GM19240 (cell line): ENCODE measurements at regions not wholly inside any gene's neighbourhood (a gene's known extent, or its start where the extent isn't known, plus 50 kb on each side); places are given as distances from the start of the nearest gene placed in this dataset.
A peak's percentile ranks its signal among the peaks of the same experiment; 100 is the strongest.

ENCODE experiments used
- DNase-seq: peaks from one replicate; pipeline ENCODE4 v3.0.0; 2011; ENCODE audit warnings: low spot score; ENCODE audit not compliant: insufficient read length

DNA sequence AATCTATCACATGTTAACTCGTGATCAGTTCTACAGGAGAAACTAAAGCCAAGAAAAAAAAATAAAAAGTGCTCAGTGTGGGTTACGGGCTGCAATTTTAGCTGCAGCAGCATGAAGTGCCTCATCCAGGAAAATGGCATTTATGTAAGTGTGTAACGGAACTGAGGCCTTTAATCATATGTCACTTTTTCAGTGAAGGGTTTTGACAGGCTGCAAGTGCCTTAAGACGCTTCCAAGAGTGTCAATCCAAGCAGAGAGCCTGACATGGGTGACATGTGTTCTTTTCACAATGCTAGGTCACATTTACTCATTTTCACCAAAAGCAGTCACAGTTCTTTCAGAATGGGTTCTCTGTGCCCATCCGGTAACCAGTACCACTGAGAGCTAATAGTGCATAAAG lies 604.6 kb downstream of the RAB28 start:
- DNase-seq = no peak

DNA sequence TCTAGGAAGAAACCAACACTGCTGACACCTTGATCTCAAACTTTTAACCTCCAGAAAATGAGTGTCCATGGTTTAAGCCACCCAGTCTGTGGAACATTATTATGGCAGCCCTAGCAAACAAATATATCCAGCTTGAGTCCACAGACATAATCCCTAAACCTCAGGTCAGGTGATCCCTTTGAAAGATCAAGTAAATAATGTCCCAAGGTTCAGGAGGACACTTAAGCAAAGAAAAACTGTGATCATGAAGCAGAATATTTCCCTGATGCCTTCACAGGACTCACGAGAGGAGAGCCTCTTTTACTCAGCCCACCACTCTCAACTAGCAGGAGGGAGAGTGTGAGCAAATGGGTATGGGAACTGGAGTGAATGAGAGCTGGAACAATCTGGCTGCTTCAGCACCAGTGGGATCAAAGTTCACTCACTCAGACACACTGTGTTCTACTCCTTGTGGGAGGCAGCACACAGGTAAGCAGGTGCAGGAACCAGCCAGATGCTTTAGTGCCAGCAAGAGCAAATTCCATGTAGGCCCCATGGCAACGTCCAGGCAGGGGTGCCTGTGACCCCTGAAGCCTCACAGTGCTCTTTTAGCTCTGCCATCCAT lies 608.4 kb downstream of the RAB28 start:
- DNase-seq = no peak

DNA sequence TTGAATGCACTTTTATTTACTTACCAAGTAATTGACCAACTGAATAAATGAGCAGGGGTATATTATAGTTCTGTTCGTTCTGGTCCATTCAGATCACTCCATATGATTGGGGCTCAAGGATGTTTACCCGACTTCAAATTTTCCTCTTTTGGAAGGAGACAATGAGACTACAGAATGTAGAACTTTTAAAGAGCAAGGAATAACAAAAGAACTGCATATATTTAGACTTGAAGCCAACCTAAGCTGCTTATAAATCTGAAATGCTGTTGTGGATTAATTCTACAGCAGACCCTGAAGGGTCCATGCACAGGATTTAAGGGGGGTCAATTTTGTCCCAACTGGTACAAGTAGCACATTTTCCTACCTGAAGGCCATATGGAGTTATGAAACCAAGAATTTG lies 610.8 kb downstream of the RAB28 start:
- DNase-seq = no peak

- no peak for DNase-seq
These were observed 622.7 kb downstream of the RAB28 start for GRCh38 chr4:12861422-12861821.

GRCh38 chr4:12852338-12853307 lies 631.5 kb downstream of the RAB28 start:
- no peak for DNase-seq

DNA sequence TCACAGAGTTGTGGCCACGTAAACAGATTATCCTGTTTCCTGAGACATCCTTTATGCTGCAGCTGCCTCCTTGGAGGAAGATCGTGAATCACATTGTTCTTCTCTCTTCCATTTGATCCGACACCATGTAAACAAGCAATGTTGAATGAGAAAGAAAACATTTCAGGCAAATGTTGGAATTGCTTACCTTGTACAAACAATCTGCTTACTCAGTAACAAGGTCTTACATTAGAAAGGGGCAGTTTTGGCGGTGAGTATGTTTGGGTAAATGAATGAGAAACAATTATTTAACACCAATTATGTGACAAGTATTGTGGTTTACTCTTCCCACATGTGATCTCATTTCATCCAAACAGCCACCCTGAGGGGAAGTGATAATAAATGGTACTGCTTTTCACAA lies 637.8 kb downstream of the RAB28 start:
- no peak for DNase-seq

DNA sequence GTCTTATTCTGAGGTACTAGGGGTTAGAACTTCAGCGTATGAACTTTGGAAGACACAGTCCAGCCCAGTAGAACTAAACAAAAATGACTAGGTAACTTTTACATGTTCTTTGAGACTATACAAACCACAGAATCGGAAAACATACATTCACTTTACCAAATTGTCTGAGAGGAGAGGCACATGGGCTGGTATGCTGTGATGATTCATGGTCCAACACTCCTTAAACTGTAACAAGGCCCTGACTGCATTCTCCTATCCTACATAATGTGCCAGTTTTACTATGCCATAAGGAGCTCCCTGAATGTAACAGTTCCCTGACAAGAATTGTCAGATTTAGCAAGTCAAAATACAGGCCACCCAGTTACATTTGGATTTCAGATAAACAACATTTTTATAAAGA lies 640.0 kb downstream of the RAB28 start:
- DNase-seq = no peak

GRCh38 chr4:12827966-12828365 lies 656.2 kb downstream of the RAB28 start:
- no peak for DNase-seq

- DNase-seq = no peak
These were observed 692.6 kb downstream of the RAB28 start for GRCh38 chr4:12791536-12791935.

DNA sequence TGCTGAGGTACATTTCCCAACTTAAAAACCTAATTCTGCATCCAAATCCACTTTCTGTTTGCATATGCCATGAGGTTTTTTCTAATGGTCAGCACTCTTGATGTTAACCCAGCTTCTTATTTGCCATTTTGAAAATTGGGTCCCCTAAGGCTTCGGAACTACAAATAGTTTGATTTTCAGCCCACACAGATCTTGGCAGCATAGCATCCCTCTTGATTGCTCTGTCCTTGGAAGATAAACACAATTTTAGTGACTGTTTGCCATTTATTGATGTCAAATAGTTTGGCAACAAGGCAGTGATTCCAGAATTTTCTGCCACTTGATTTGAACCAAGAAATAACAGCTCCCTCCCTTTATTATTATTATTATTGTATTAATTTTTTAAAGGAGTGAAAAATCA lies 696.9 kb downstream of the RAB28 start:
- DNase-seq = no peak

DNA sequence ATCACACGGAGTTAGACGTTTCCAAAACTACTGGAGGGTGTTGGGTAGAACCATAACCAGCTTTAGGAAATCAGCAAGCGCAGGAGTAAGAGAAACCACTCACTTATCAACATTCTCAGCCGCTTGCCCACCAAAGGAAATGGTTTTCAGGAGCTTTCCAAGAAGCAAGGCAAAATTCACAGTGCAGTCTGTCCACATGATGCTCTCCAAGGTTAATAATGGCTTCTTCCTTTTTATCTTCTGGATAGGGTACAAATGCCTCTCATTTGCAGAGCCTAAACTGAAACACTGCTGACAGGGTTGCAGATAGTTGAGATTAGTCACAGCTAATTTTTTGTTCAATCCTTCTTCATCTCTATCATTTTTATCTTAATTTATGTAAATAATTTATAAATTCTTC lies 705.4 kb downstream of the RAB28 start:
- DNase-seq = no peak

GRCh38 chr4:12778191-12778590 lies 705.9 kb downstream of the RAB28 start:
- DNase-seq = no peak

GRCh38 chr4:12770351-12770750 lies 713.8 kb downstream of the RAB28 start:
- DNase-seq = no peak

GRCh38 chr4:12761694-12762093 lies 722.4 kb downstream of the RAB28 start:
- DNase-seq = no peak

DNA sequence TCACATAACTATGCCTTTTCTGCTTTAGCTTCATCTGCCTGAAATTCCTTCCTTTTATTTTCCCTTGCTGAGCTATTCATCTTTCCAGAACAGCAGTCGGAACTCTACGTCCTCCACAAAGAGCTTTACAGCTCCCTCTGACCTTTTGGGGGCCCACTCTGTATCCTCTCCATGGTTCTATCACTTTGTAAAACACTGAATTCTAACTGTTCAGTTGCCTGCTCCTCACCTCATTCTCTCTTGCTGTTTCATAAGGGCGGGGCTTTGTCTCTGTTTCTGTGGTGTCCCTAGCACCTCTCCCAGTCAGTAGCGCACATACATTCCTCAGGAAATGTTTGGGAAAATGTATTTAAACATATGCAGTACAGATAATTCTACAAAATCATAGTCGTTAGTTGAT lies 737.0 kb downstream of the RAB28 start:
- DNase-seq = no peak

- no peak for DNase-seq
These were observed 737.9 kb downstream of the RAB28 start for GRCh38 chr4:12746221-12746620.

DNA sequence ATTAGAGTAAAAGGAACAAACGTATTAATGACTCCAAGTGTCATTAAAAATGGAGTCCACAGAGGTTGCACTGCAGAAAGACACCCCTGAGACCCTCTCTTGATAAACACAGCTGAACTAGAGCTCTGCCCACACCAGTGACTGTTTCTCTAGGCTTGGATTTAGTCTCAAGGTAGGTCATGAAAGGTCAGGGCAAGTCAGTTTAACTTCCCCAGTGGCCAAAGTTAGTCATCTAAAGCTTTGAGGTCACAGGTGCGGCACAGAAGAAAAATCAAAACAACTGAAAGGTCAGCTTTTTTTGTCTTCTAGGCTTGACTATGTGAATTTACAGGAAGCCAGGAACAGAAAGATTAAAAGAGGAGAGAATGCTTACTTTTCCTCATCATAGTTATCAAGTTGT lies 749.6 kb downstream of the RAB28 start:
- DNase-seq = no peak

DNA sequence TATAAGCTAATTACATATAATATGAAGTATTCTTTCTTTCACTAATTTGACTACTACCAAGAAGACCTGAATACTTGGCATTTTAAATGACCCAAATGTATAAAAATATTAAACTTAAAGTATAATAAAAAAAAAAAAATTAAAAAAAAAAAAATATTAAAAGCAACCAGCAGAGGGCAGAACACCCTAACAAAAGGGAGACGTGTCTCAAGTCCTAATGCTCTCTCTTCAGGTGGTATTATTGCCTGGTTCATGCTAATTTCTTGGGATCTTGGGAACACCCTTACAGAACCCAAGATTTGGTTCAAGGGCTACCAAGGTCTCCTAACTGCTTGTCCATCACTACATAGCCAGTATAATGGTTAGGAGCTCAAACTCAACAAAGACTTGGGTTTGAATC lies 754.8 kb downstream of the RAB28 start:
- peak; percentile 5 for DNase-seq

- no peak for DNase-seq
These were observed 759.6 kb downstream of the RAB28 start for GRCh38 chr4:12724510-12724909.

GRCh38 chr4:12723849-12724447 lies 760.2 kb downstream of the RAB28 start:
- DNase-seq = no peak

DNA sequence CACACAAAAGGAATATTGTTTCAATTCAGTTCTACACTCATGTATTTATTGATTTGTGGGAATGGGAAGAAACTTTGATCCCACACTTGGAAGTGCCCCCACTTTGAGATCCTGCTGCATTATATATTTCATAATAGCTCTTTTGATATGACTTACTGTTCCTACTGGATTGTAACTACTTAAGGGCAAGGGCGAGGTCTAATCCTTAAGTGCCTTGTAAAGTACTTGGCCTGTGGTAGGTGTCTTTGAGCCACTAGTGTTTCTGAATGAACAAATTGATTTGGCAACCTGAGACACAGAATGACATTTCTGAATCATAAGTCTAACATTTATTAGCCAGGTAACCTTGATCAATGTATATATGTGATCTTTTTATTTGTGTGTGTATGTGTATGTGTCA lies 767.2 kb downstream of the RAB28 start:
- DNase-seq = no peak

DNA sequence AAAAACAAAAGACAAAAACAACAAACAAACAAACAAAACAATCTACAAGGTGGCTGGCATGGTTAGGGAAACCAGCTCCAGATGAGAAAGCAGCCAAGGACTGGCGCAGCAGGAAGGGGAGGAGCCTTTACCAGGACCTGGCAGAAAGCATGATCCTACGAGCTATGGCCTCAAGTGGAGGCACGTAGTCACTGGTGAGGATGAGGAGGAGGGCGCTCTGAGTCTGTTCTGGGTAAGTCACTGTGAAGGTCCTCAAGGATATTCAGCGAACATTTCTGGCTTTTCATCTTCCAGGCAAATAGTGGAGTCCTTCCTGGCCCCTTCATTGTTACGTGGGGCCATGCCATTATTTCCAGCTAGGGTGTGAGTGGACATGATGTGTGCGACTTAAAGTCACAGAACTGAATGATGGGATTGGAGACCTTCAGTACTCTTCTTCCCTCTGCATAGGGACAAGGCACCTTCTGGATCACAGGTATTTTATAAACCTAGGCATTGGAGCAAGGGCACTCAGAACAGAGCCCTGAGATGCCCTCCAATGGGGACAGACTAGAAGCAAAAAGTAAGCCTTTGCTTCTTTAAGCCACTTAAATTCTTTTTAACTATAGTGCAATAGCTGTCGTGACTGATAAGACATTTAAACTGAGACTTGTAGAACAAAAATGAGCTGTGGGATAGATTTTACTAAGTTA lies 771.3 kb downstream of the RAB28 start:
- no peak for DNase-seq
